ENCODE measurements at regions not wholly inside any gene's neighbourhood (a gene's known extent, or its start where the extent isn't known, plus 50 kb on each side); places are given as distances from the start of the nearest gene placed in this dataset.

- DNase-seq (ENCODE audit: low spot score), result no peak
These were observed 182.9 kb upstream of the RGMA start for GRCh38 chr15:93271871-93272270.

- no peak for DNase-seq (ENCODE audit: low spot score)
These were observed 182.0 kb upstream of the RGMA start for GRCh38 chr15:93270937-93271467.

GRCh38 chr15:93268066-93268465, 179.1 kb upstream of the RGMA start:
- no peak for DNase-seq (ENCODE audit: low spot score)

GRCh38 chr15:93266291-93266690, 177.3 kb upstream of the RGMA start:
- no peak for DNase-seq (ENCODE audit: low spot score)

- DNase-seq (ENCODE audit: low spot score), result no peak
These were observed 176.1 kb upstream of the RGMA start for GRCh38 chr15:93265111-93265556.

GRCh38 chr15:93261845-93262244, 172.8 kb upstream of the RGMA start:
- DNase-seq (ENCODE audit: low spot score), result no peak

GRCh38 chr15:93257920-93258319, 168.9 kb upstream of the RGMA start:
- DNase-seq (ENCODE audit: low spot score), result no peak

GRCh38 chr15:93253681-93254080, 164.7 kb upstream of the RGMA start:
- DNase-seq (ENCODE audit: low spot score), result no peak

GRCh38 chr15:93252780-93253179, 163.8 kb upstream of the RGMA start:
- no peak for DNase-seq (ENCODE audit: low spot score)

- no peak for DNase-seq (ENCODE audit: low spot score)
These were observed 161.9 kb upstream of the RGMA start for GRCh38 chr15:93250950-93251349.

- DNase-seq (ENCODE audit: low spot score), result no peak
These were observed 161.2 kb upstream of the RGMA start for GRCh38 chr15:93250209-93250608.

- DNase-seq (ENCODE audit: low spot score), result no peak
These were observed 160.6 kb upstream of the RGMA start for GRCh38 chr15:93249623-93250022.

GRCh38 chr15:93247466-93248121, 158.6 kb upstream of the RGMA start:
- DNase-seq (ENCODE audit: low spot score), result no peak

GRCh38 chr15:93246266-93247242, 157.5 kb upstream of the RGMA start:
- DNase-seq (ENCODE audit: low spot score), result no peak

- DNase-seq (ENCODE audit: low spot score), result no peak
These were observed 156.6 kb upstream of the RGMA start for GRCh38 chr15:93245661-93246042.

GRCh38 chr15:93244696-93245660, 156.0 kb upstream of the RGMA start:
- no peak for DNase-seq (ENCODE audit: low spot score)

- DNase-seq (ENCODE audit: low spot score), result no peak
These were observed 154.6 kb upstream of the RGMA start for GRCh38 chr15:93243573-93243972.

- no peak for DNase-seq (ENCODE audit: low spot score)
These were observed 152.9 kb upstream of the RGMA start for GRCh38 chr15:93241696-93242585.

GRCh38 chr15:93239993-93240392, 151.0 kb upstream of the RGMA start:
- no peak for DNase-seq (ENCODE audit: low spot score)

- no peak for DNase-seq (ENCODE audit: low spot score)
These were observed 150.6 kb upstream of the RGMA start for GRCh38 chr15:93239591-93239990.

GRCh38 chr15:93238641-93239040, 149.6 kb upstream of the RGMA start:
- no peak for DNase-seq (ENCODE audit: low spot score)

Data from AG08396 (cell line).